ENCODE measurements at regions not wholly inside any gene's neighbourhood (a gene's known extent, or its start where the extent isn't known, plus 50 kb on each side); places are given as distances from the start of the nearest gene placed in this dataset.

DNA sequence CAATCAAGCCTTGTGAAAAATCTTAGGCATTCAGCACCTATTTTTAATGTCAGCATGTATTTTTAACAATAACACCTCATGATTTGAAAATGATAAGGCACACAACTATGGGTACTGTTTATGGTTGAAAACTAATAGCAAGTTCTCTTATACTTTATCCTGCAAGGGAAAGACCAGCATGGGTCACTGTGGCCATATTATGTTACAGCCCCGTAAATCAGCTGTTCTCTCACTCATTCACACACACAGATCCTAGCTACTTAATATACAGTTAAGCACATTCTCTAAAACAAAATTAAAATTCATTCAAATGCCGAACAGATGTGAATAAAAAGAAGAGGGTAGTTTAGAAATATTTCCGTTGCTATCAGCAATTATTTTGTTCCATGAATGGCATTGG, 224.4 kb downstream of the OGFRL1 start:
- no peak for TF ChIP-seq RAD21 (IDR thresholded peaks at IDR 0.05; ENCODE audit: low read depth)
- no peak for TF ChIP-seq CEBPB (IDR thresholded peaks at IDR 0.05)
- TF ChIP-seq YY1 (IDR thresholded peaks at IDR 0.05; ENCODE audit: low read depth), result no peak
- TF ChIP-seq EP300 (IDR thresholded peaks at IDR 0.05; ENCODE audit: borderline replicate concordance), result no peak
- TF ChIP-seq, protein P1, sequence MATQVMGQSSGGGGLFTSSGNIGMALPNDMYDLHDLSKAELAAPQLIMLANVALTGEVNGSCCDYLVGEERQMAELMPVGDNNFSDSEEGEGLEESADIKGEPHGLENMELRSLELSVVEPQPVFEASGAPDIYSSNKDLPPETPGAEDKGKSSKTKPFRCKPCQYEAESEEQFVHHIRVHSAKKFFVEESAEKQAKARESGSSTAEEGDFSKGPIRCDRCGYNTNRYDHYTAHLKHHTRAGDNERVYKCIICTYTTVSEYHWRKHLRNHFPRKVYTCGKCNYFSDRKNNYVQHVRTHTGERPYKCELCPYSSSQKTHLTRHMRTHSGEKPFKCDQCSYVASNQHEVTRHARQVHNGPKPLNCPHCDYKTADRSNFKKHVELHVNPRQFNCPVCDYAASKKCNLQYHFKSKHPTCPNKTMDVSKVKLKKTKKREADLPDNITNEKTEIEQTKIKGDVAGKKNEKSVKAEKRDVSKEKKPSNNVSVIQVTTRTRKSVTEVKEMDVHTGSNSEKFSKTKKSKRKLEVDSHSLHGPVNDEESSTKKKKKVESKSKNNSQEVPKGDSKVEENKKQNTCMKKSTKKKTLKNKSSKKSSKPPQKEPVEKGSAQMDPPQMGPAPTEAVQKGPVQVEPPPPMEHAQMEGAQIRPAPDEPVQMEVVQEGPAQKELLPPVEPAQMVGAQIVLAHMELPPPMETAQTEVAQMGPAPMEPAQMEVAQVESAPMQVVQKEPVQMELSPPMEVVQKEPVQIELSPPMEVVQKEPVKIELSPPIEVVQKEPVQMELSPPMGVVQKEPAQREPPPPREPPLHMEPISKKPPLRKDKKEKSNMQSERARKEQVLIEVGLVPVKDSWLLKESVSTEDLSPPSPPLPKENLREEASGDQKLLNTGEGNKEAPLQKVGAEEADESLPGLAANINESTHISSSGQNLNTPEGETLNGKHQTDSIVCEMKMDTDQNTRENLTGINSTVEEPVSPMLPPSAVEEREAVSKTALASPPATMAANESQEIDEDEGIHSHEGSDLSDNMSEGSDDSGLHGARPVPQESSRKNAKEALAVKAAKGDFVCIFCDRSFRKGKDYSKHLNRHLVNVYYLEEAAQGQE (IDR thresholded peaks at IDR 0.05; ENCODE audit: low read depth), result no peak
- TF ChIP-seq FOXM1 (IDR thresholded peaks at IDR 0.05; ENCODE audit: borderline replicate concordance, low read depth), result no peak
- no peak for TF ChIP-seq NFIC (IDR thresholded peaks at IDR 0.05)
- TF ChIP-seq, protein P2, sequence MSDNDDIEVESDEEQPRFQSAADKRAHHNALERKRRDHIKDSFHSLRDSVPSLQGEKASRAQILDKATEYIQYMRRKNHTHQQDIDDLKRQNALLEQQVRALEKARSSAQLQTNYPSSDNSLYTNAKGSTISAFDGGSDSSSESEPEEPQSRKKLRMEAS (IDR thresholded peaks at IDR 0.05), result no peak
- TF ChIP-seq CREB1 (IDR thresholded peaks at IDR 0.05; ENCODE audit: low read depth), result no peak
- no peak for TF ChIP-seq TCF12 (IDR thresholded peaks at IDR 0.05; ENCODE audit: low read depth)
- TF ChIP-seq, protein P3, sequence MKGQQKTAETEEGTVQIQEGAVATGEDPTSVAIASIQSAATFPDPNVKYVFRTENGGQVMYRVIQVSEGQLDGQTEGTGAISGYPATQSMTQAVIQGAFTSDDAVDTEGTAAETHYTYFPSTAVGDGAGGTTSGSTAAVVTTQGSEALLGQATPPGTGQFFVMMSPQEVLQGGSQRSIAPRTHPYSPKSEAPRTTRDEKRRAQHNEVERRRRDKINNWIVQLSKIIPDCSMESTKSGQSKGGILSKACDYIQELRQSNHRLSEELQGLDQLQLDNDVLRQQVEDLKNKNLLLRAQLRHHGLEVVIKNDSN (IDR thresholded peaks at IDR 0.05), result no peak
- TF ChIP-seq EGR1 (IDR thresholded peaks at IDR 0.05), result no peak
- no peak for TF ChIP-seq TEAD4 (IDR thresholded peaks at IDR 0.05)
- TF ChIP-seq TAF1 (IDR thresholded peaks at IDR 0.05; ENCODE audit: low read depth), result no peak

Data from Ishikawa (cell line).